HL-60 (cell line): ENCODE measurements at regions not wholly inside any gene's neighbourhood (a gene's known extent, or its start where the extent isn't known, plus 50 kb on each side); places are given as distances from the start of the nearest gene placed in this dataset.

Experiments used
- POLR2AphosphoS5 ChIP-seq: IDR thresholded peaks from 2 replicates; pipeline ENCODE4 v1.6.1; 2012; ENCODE audit warnings: low read depth
- TF ChIP-seq, protein P1 (sequence below): IDR thresholded peaks from one replicate; pipeline ENCODE4 v1.5.1; 2011; ENCODE audit warnings: low read length, control low read depth, inconsistent platforms; ENCODE audit not compliant: insufficient read depth

DNA sequence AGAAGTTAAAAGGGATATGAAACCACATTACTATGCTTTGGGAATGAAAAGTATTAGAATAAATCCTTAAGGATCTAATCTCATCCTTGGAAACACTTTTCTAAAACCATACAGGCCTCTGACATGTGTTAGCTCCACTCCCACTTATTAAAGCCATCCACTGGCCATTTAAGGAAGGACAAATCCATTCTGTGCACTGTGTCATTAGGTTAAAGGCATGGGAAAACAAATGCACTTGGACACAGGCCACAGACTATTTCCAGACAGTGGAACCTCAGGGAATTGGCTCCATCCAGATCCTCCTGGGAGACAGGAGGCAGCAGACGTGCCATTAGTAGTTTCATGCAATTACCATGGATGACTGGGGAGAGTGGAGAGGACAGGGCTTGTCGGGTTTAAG lies 454.9 kb downstream of the ENC1 start:
- no peak for TF ChIP-seq POLR2AphosphoS5
- TF ChIP-seq, protein P1, sequence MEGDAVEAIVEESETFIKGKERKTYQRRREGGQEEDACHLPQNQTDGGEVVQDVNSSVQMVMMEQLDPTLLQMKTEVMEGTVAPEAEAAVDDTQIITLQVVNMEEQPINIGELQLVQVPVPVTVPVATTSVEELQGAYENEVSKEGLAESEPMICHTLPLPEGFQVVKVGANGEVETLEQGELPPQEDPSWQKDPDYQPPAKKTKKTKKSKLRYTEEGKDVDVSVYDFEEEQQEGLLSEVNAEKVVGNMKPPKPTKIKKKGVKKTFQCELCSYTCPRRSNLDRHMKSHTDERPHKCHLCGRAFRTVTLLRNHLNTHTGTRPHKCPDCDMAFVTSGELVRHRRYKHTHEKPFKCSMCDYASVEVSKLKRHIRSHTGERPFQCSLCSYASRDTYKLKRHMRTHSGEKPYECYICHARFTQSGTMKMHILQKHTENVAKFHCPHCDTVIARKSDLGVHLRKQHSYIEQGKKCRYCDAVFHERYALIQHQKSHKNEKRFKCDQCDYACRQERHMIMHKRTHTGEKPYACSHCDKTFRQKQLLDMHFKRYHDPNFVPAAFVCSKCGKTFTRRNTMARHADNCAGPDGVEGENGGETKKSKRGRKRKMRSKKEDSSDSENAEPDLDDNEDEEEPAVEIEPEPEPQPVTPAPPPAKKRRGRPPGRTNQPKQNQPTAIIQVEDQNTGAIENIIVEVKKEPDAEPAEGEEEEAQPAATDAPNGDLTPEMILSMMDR: no peak
